HepG2 (cell line): ENCODE measurements at regions not wholly inside any gene's neighbourhood (a gene's known extent, or its start where the extent isn't known, plus 50 kb on each side); places are given as distances from the start of the nearest gene placed in this dataset.

Experiments
- ARNT ChIP-seq: fragments of 450-650 bp; IDR thresholded peaks from 2 replicates; pipeline ENCODE4 v1.6.1; 2017
- ATAD3A ChIP-seq: sonication (generic); formaldehyde crosslinking; IDR thresholded peaks from 2 replicates; pipeline ENCODE4 v1.4.0; 2020; ENCODE audit warnings: missing genetic modification reagents
- BRD4 ChIP-seq: sonication (generic); formaldehyde crosslinking; IDR thresholded peaks from 2 replicates; pipeline ENCODE4 v1.4.0; 2020; ENCODE audit warnings: missing genetic modification reagents
- GTF3A ChIP-seq: sonication (generic); formaldehyde crosslinking; conservative IDR thresholded peaks from 2 replicates; pipeline ENCODE4 v1.4.0; 2020; ENCODE audit warnings: mild to moderate bottlenecking, missing genetic modification reagents
- KAT7 ChIP-seq: IDR thresholded peaks from 2 replicates; pipeline ENCODE4 v1.6.1; 2018; ENCODE audit warnings: borderline replicate concordance, missing compliant biosample characterization
- LCORL ChIP-seq, 2 experiments: fragments of 450-650 bp in 1 of 2; sonication (generic) in 1 of 2; formaldehyde crosslinking in 1 of 2; IDR thresholded peaks; 2 replicates each; pipeline versions ENCODE4 v1.5.0 to v1.6.1; 2017 to 2020; ENCODE audit warnings: antibody characterized with exemption in 1 of 2, missing genetic modification reagents in 1 of 2
- MTF1 ChIP-seq: sonication (generic); formaldehyde crosslinking; IDR thresholded peaks from 2 replicates; pipeline ENCODE4 v1.5.0; 2020; ENCODE audit warnings: missing genetic modification reagents
- NCOA2 ChIP-seq: sonication (generic); formaldehyde crosslinking; IDR thresholded peaks from 2 replicates; pipeline ENCODE4 v1.8.0; 2022; ENCODE audit warnings: inconsistent platforms
- NRL ChIP-seq: sonication (generic); formaldehyde crosslinking; IDR thresholded peaks from 2 replicates; pipeline ENCODE4 v1.5.0; 2020; ENCODE audit warnings: missing genetic modification reagents, mild to moderate bottlenecking, moderate library complexity, borderline replicate concordance
- POLR2AphosphoS2 ChIP-seq: IDR thresholded peaks from 2 replicates; pipeline ENCODE4 v1.6.1; 2011; ENCODE audit warnings: low read depth, low read length, improper control_type of control experiment
- SRSF4 ChIP-seq: fragments of 200-400 bp; formaldehyde crosslinking; IDR thresholded peaks from one replicate; pipeline ENCODE4 v1.6.1; 2018; ENCODE audit warnings: mild to moderate bottlenecking, low read depth, low read length, moderate library complexity; ENCODE audit not compliant: poor library complexity, severe bottlenecking
- TAF1 ChIP-seq: sonication (generic); formaldehyde crosslinking; IDR thresholded peaks from 2 replicates; pipeline ENCODE4 v1.4.0; 2020; ENCODE audit warnings: missing genetic modification reagents
- TMF1 ChIP-seq: sonication (generic); formaldehyde crosslinking; IDR thresholded peaks from 2 replicates; pipeline ENCODE4 v1.8.1; 2022; ENCODE audit warnings: low read depth, missing genetic modification reagents
- ZNF143 ChIP-seq: sonication (generic); formaldehyde crosslinking; IDR thresholded peaks from 2 replicates; pipeline ENCODE4 v1.4.0; 2020; ENCODE audit warnings: missing genetic modification reagents
- ZNF207 ChIP-seq: fragments of 450-650 bp; IDR thresholded peaks from 2 replicates; pipeline ENCODE4 v1.6.1; 2016; ENCODE audit warnings: antibody characterized with exemption, borderline replicate concordance
- ZNF33B ChIP-seq: sonication (generic); formaldehyde crosslinking; IDR thresholded peaks from 2 replicates; pipeline ENCODE4 v1.5.1; 2020; ENCODE audit warnings: mild to moderate bottlenecking, missing genetic modification reagents
- ZNF572 ChIP-seq: sonication (generic); formaldehyde crosslinking; IDR thresholded peaks from 2 replicates; pipeline ENCODE4 v1.5.1; 2020; ENCODE audit warnings: mild to moderate bottlenecking, missing genetic modification reagents
- ZNF737 ChIP-seq: sonication (generic); formaldehyde crosslinking; IDR thresholded peaks from 2 replicates; pipeline ENCODE4 v1.5.0; 2020; ENCODE audit warnings: missing genetic modification reagents, mild to moderate bottlenecking, borderline replicate concordance
- ZNF749 ChIP-seq: sonication (generic); formaldehyde crosslinking; IDR thresholded peaks from 2 replicates; pipeline ENCODE4 v1.8.0; 2022; ENCODE audit warnings: mild to moderate bottlenecking, missing genetic modification reagents, moderate library complexity, borderline replicate concordance
- ZNF772 ChIP-seq: sonication (generic); formaldehyde crosslinking; IDR thresholded peaks from 2 replicates; pipeline ENCODE4 v1.5.0; 2020; ENCODE audit warnings: mild to moderate bottlenecking, missing genetic modification reagents
- ZNF773 ChIP-seq: sonication (generic); formaldehyde crosslinking; IDR thresholded peaks from 2 replicates; pipeline ENCODE4 v1.4.0; 2020; ENCODE audit warnings: missing genetic modification reagents, borderline replicate concordance
- TF ChIP-seq, protein P1 (sequence below): sonication (generic); formaldehyde crosslinking; IDR thresholded peaks from 2 replicates; pipeline ENCODE4 v1.4.0; 2020; ENCODE audit warnings: mild to moderate bottlenecking, missing genetic modification reagents
- TF ChIP-seq, protein P2 (sequence below): IDR thresholded peaks from 2 replicates; pipeline ENCODE4 v1.6.1; 2016; ENCODE audit warnings: missing biosample characterization, missing genetic modification reagents, low read depth
- TF ChIP-seq, protein P3 (sequence below): IDR thresholded peaks from 2 replicates; pipeline ENCODE4 v1.6.1; 2012; ENCODE audit warnings: inconsistent platforms
- TF ChIP-seq, protein P4 (sequence below): sonication (generic); formaldehyde crosslinking; IDR thresholded peaks from 2 replicates; pipeline ENCODE4 v1.5.1; 2020; ENCODE audit warnings: mild to moderate bottlenecking, moderate library complexity, missing genetic modification reagents
- TF ChIP-seq, protein P5 (sequence below): sonication (generic); formaldehyde crosslinking; IDR thresholded peaks from 2 replicates; pipeline ENCODE4 v1.8.1; 2023; ENCODE audit warnings: mild to moderate bottlenecking, missing genetic modification reagents, borderline replicate concordance

DNA sequence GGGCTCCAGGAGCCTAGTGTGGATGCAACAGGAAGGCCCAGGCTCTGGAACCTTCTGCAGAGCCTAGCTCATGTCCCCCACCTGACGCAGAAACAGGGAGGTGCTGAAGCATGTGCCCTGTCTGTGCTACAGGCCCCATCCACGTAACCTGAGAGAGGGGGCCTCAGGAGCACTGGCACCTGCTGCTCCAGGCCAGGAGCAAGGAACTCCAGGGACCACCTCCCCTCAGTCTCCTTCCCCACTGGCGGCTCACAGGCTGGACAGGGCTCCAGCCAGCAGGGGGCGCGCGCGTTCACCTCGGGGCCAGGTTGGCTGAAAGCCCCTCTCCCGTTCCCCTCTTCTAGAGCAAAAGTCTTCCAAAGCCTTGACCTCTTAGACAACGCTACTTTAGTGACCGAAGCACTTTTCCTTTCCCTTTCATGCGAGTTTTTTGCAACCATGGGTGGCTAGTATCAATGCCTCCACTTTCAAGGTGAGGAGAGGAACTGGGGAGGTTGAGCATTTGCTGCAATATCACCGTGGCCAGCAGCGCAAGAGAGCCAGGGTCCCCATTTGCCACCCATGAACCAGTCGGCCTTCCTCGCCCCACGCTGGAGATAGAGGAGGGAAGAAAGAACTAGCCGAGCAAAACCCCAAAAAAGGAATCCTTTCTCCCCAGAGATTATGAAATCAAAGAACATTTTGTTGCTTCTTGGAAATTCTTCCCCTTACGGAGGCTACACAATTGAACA, 52.4 kb upstream of the GPR157 start (continued):
- TF ChIP-seq ZNF737 (0 out of 2 replicates have a peak, but pooled peaks have one; percentile 71), ZNF749 (CRISPR knock-in tag) (no peak), TAF1 (CRISPR knock-in tag) (no peak), MTF1 (CRISPR knock-in tag) (no peak), NRL (CRISPR knock-in tag) (peak; percentile 84), ZNF772 (CRISPR knock-in tag) (0 out of 2 replicates have a peak, but pooled peaks have one; percentile 34), SRSF4 (no peak), TMF1 (CRISPR knock-in tag) (no peak), ZNF207 (no peak), POLR2AphosphoS2 (no peak), BRD4 (CRISPR knock-in tag) (peak; percentile 90), ARNT (no peak), KAT7 (CRISPR knock-in tag) (no peak; the same call in 1 of the 2 replicates), ATAD3A (CRISPR knock-in tag) (no peak), LCORL (IDR thresholded peaks at IDR 0.05) (no peak), LCORL (CRISPR knock-in tag; IDR thresholded peaks at IDR 0.05) (peak; percentile 24; the same call in 1 of the 2 replicates), ZNF572 (0 out of 2 replicates have a peak, but pooled peaks have one; percentile 61), ZNF33B (CRISPR knock-in tag) (0 out of 2 replicates have a peak, but pooled peaks have one; percentile 57), GTF3A (CRISPR knock-in tag) (no peak), ZNF143 (CRISPR knock-in tag) (no peak), NCOA2 (CRISPR knock-in tag) (peak; percentile 37; the same call in 1 of the 2 replicates), ZNF773 (CRISPR knock-in tag) (no peak)
- TF ChIP-seq, protein P1, sequence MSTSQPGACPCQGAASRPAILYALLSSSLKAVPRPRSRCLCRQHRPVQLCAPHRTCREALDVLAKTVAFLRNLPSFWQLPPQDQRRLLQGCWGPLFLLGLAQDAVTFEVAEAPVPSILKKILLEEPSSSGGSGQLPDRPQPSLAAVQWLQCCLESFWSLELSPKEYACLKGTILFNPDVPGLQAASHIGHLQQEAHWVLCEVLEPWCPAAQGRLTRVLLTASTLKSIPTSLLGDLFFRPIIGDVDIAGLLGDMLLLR = no peak
- TF ChIP-seq, protein P2, sequence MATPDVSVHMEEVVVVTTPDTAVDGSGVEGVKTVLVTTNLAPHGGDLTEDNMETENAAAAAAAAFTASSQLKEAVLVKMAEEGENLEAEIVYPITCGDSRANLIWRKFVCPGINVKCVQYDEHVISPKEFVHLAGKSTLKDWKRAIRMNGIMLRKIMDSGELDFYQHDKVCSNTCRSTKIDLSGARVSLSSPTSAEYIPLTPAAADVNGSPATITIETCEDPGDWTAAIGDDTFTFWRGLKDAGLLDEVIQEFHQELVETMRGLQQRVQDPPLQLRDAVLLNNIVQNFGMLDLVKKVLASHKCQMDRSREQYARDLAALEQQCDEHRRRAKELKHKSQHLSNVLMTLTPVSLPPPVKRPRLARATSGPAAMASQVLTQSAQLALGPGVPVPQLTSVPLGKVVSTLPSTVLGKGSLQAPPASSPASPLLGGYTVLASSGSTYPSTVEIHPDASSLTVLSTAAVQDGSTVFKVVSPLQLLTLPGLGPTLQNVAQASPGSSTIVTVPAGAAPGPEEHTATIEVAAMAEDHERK = no peak
- TF ChIP-seq, protein P3, sequence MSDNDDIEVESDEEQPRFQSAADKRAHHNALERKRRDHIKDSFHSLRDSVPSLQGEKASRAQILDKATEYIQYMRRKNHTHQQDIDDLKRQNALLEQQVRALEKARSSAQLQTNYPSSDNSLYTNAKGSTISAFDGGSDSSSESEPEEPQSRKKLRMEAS = peak; percentile 35
- TF ChIP-seq, protein P4, sequence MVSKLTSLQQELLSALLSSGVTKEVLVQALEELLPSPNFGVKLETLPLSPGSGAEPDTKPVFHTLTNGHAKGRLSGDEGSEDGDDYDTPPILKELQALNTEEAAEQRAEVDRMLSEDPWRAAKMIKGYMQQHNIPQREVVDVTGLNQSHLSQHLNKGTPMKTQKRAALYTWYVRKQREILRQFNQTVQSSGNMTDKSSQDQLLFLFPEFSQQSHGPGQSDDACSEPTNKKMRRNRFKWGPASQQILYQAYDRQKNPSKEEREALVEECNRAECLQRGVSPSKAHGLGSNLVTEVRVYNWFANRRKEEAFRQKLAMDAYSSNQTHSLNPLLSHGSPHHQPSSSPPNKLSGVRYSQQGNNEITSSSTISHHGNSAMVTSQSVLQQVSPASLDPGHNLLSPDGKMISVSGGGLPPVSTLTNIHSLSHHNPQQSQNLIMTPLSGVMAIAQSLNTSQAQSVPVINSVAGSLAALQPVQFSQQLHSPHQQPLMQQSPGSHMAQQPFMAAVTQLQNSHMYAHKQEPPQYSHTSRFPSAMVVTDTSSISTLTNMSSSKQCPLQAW (CRISPR knock-in tag) = peak; percentile 53; the same call in 1 of the 2 replicates
- TF ChIP-seq, protein P5, sequence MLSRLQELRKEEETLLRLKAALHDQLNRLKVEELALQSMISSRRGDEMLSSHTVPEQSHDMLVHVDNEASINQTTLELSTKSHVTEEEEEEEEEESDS = no peak
